CD4-positive, alpha-beta T cell (primary cell): ENCODE measurements at regions not wholly inside any gene's neighbourhood (a gene's known extent, or its start where the extent isn't known, plus 50 kb on each side); places are given as distances from the start of the nearest gene placed in this dataset.

Experiments
- ATAC-seq: fragments of 200-7000 bp; cut with Tn5 transposase; one replicate; pipeline ENCODE4 v1.10.0; 2022; ENCODE audit warnings: mild to moderate bottlenecking; ENCODE audit not compliant: poor library complexity
- CTCF ChIA-PET: fragments of 350-600 bp; sonication (Branson Sonifier 250); formaldehyde crosslinking; loops from one replicate; lab custom pipeline; 2021; ENCODE audit warnings: antibody characterized with exemption, inconsistent platforms; lab: Charles Lee
- POLR2A ChIA-PET: fragments of 350-600 bp; sonication (Branson Sonifier 250); formaldehyde crosslinking; loops from one replicate; lab custom pipeline; 2021; ENCODE audit warnings: antibody characterized with exemption, inconsistent platforms; lab: Charles Lee
- DNase-seq, 14 experiments: peaks; one replicate each; pipeline ENCODE4 v3.0.0-alpha.2; 2013 to 2020; ENCODE audit warnings: mixed read lengths in 2 of 14
- H3K27ac ChIP-seq, 2 donors: one replicate each; pipeline versions ENCODE4 v1.5.1 to v1.7.0; 2013; ENCODE audit warnings: low read length in 2 of 2, low read depth in 1 of 2, mild to moderate bottlenecking in 1 of 2
- H3K27me3 ChIP-seq, 2 experiments: 1 replicate in 1 of 2; 2 replicates in 1 of 2; pipeline versions ENCODE4 v1.6.1 to v1.7.0; 2013; ENCODE audit warnings: low read length in 2 of 2, control low read depth in 1 of 2, mild to moderate bottlenecking in 1 of 2, moderate library complexity in 1 of 2; ENCODE audit not compliant: insufficient read depth in 2 of 2, control insufficient read depth in 1 of 2
- H3K36me3 ChIP-seq: one replicate; pipeline ENCODE4 v1.6.1; 2013; ENCODE audit warnings: low read length, control low read depth; ENCODE audit not compliant: insufficient read depth
- H3K4me1 ChIP-seq: one replicate; pipeline ENCODE4 v1.6.1; 2013; ENCODE audit warnings: low read length, control low read depth; ENCODE audit not compliant: insufficient read depth
- H3K4me3 ChIP-seq: one replicate; pipeline ENCODE4 v1.5.1; 2013; ENCODE audit warnings: mild to moderate bottlenecking, low read length, moderate library complexity
- H3K9me3 ChIP-seq, 2 experiments: 1 replicate in 1 of 2; 2 replicates in 1 of 2; pipeline versions ENCODE4 v1.6.1 to v1.7.0; 2013; ENCODE audit warnings: low read length in 2 of 2, mild to moderate bottlenecking in 2 of 2, control low read depth in 1 of 2, moderate library complexity in 1 of 2; ENCODE audit not compliant: control insufficient read depth in 1 of 2, insufficient read depth in 1 of 2
- H3K27ac Mint-ChIP-seq: one replicate; pipeline ENCODE4 v1.8.0; 2020; ENCODE audit warnings: mixed read lengths
- H3K27me3 Mint-ChIP-seq: one replicate; pipeline ENCODE4 v1.8.0; 2021; ENCODE audit warnings: mixed read lengths
- H3K36me3 Mint-ChIP-seq: one replicate; pipeline ENCODE4 v1.8.0; 2021; ENCODE audit warnings: low read depth, mixed read lengths
- H3K4me1 Mint-ChIP-seq: one replicate; pipeline ENCODE4 v1.8.0; 2021; ENCODE audit warnings: low read depth, mixed read lengths
- H3K4me3 Mint-ChIP-seq: one replicate; pipeline ENCODE4 v1.8.0; 2020; ENCODE audit warnings: mild to moderate bottlenecking, mixed read lengths
- H3K9me3 Mint-ChIP-seq: one replicate; pipeline ENCODE4 v1.8.0; 2020; ENCODE audit warnings: mixed read lengths
- CTCF ChIP-seq: fragments of 200-600 bp; IDR thresholded peaks from one replicate; pipeline ENCODE4 v1.8.0; 2022; ENCODE audit warnings: antibody characterized with exemption, mild to moderate bottlenecking
- intact Hi-C, 2 experiments: fragments of 100-400 bp; cut with DNase I in 1 of 2; cut with micrococcal nuclease in 1 of 2; formaldehyde crosslinking; loops; one replicate each; pipeline versions ENCODE4 v1.15.1 to v1.9.0; 2023 to 2025; cut with DNase I, micrococcal nuclease

GRCh38 chr3:154931484-154931883 is 148.6 kb upstream of the MME start:
- H3K27me3 Mint-ChIP-seq = no peaks in the 10 kb centered on the region
- H3K9me3 ChIP-seq = peaks cover 0 to 3% of the 10 kb centered on the region in 2 experiments
- H3K36me3 Mint-ChIP-seq = no peaks in the 10 kb centered on the region
- CTCF ChIA-PET = no interaction called here
- POLR2A ChIA-PET = no interaction called here
- ATAC-seq (no peak), DNase-seq (no peak)
- no peak overlapping the region for H3K4me3 Mint-ChIP-seq
- no peak overlapping the region for H3K4me3 ChIP-seq
- no peaks in the 10 kb centered on the region for H3K36me3 ChIP-seq
- H3K27ac Mint-ChIP-seq = no peak overlapping the region
- H3K4me1 Mint-ChIP-seq = no peaks in the 10 kb centered on the region
- intact Hi-C loops = no loop called here
- no peak for TF ChIP-seq CTCF
- H3K27me3 ChIP-seq = no peaks in the 10 kb centered on the region
- H3K27ac ChIP-seq = no peak overlapping the region
- H3K4me1 ChIP-seq = no peaks in the 10 kb centered on the region
- no peaks in the 10 kb centered on the region for H3K9me3 Mint-ChIP-seq

GRCh38 chr3:154926721-154927120 is 153.4 kb upstream of the MME start:
- no peak for ATAC-seq
- Histone ChIP-seq H3K4me3 (no peak overlapping the region), H3K9me3 (peaks cover 0 to 3% of the 10 kb centered on the region in 2 experiments), H3K36me3 (no peaks in the 10 kb centered on the region), H3K27me3 (no peaks in the 10 kb centered on the region), H3K4me1 (no peaks in the 10 kb centered on the region), H3K27ac (no peak overlapping the region)
- no peak for TF ChIP-seq CTCF
- DNase-seq = no peak
- peaks cover 3% of the 10 kb centered on the region for H3K9me3 Mint-ChIP-seq
- H3K4me1 Mint-ChIP-seq = no peaks in the 10 kb centered on the region
- ChIA-PET POLR2A (no interaction called here), CTCF (no interaction called here)
- H3K27me3 Mint-ChIP-seq = no peaks in the 10 kb centered on the region
- intact Hi-C loops = no loop called here
- no peaks in the 10 kb centered on the region for H3K36me3 Mint-ChIP-seq
- H3K4me3 Mint-ChIP-seq = no peak overlapping the region
- no peak overlapping the region for H3K27ac Mint-ChIP-seq

GRCh38 chr3:154921351-154921750 is 158.8 kb upstream of the MME start:
- no peaks in the 10 kb centered on the region for H3K27me3 ChIP-seq
- H3K4me1 ChIP-seq = no peaks in the 10 kb centered on the region
- TF ChIP-seq CTCF = no peak
- no peaks in the 10 kb centered on the region for H3K36me3 ChIP-seq
- H3K9me3 ChIP-seq = peaks cover 8 to 9% of the 10 kb centered on the region in 2 experiments
- DNase-seq (no peak), ATAC-seq (no peak)
- Mint-ChIP-seq H3K36me3 (no peaks in the 10 kb centered on the region), H3K27me3 (no peaks in the 10 kb centered on the region), H3K27ac (no peak overlapping the region), H3K4me3 (no peak overlapping the region), H3K4me1 (no peaks in the 10 kb centered on the region), H3K9me3 (peaks cover 8% of the 10 kb centered on the region)
- intact Hi-C loops = no loop called here
- no peak overlapping the region for H3K4me3 ChIP-seq
- no peak overlapping the region for H3K27ac ChIP-seq
- ChIA-PET CTCF (no interaction called here), POLR2A (no interaction called here)
